H1 (cell line): ENCODE measurements at regions not wholly inside any gene's neighbourhood (a gene's known extent, or its start where the extent isn't known, plus 50 kb on each side); places are given as distances from the start of the nearest gene placed in this dataset.

Experiments
- NANOG ChIP-seq: IDR thresholded peaks from 2 replicates; pipeline ENCODE4 v1.6.1; 2011; ENCODE audit warnings: low read length, low read depth, mild to moderate bottlenecking, inconsistent platforms; ENCODE audit not compliant: insufficient read depth, poor library complexity, severe bottlenecking

DNA sequence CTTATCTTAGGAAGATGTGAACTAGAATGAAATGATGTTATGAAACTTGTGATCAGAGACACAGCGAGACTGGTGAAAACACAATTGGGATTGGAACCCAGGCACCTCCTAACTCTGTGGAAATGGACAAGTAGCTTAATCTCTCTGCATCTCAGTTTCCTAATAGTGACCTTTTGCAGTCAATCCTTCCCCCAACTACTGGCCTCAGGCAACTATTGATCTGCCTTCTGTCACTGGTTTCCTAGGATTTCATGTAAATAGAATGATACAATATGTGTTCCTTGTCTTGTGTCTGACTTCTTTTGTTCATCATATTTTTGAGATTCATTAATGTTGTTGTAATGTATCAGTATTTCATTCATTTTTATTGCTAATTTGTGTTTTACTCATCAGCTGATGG is 341.7 kb downstream of the REEP3 start (continued):
- TF ChIP-seq NANOG: no peak
